ENCODE measurements at regions not wholly inside any gene's neighbourhood (a gene's known extent, or its start where the extent isn't known, plus 50 kb on each side); places are given as distances from the start of the nearest gene placed in this dataset.

DNA sequence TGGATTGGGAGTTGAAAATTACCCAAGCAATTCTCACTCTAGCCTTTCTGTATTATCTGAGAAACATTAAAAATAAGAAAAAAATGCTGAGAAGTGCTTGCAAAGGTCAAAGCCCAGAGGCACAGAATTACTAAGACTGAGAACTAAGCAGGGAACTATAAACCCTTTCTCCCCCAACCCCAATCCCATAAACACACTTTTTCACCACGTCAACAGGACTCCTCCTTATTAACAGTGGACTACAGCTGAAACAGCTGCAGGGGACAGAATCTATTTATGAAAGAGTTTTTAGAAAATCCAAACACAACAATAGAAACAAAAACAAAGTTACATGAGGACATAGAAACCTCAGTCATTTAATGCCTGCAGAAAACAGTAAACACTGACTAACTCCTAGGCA lies 984.1 kb downstream of the TRAM1L1 start:
- TF ChIP-seq, protein P1, sequence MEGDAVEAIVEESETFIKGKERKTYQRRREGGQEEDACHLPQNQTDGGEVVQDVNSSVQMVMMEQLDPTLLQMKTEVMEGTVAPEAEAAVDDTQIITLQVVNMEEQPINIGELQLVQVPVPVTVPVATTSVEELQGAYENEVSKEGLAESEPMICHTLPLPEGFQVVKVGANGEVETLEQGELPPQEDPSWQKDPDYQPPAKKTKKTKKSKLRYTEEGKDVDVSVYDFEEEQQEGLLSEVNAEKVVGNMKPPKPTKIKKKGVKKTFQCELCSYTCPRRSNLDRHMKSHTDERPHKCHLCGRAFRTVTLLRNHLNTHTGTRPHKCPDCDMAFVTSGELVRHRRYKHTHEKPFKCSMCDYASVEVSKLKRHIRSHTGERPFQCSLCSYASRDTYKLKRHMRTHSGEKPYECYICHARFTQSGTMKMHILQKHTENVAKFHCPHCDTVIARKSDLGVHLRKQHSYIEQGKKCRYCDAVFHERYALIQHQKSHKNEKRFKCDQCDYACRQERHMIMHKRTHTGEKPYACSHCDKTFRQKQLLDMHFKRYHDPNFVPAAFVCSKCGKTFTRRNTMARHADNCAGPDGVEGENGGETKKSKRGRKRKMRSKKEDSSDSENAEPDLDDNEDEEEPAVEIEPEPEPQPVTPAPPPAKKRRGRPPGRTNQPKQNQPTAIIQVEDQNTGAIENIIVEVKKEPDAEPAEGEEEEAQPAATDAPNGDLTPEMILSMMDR (IDR thresholded peaks at IDR 0.05) = no peak
- TF ChIP-seq POLR2A (IDR thresholded peaks at IDR 0.05) = no peak

Data from heart left ventricle (tissue), 13 donors.